Epidermal melanocyte (primary cell): ENCODE measurements at regions not wholly inside any gene's neighbourhood (a gene's known extent, or its start where the extent isn't known, plus 50 kb on each side); places are given as distances from the start of the nearest gene placed in this dataset.

Experiments
- DNase-seq: peaks from one replicate; pipeline ENCODE4 v3.0.0; 2011; ENCODE audit warnings: low spot score; ENCODE audit not compliant: insufficient read length

DNA sequence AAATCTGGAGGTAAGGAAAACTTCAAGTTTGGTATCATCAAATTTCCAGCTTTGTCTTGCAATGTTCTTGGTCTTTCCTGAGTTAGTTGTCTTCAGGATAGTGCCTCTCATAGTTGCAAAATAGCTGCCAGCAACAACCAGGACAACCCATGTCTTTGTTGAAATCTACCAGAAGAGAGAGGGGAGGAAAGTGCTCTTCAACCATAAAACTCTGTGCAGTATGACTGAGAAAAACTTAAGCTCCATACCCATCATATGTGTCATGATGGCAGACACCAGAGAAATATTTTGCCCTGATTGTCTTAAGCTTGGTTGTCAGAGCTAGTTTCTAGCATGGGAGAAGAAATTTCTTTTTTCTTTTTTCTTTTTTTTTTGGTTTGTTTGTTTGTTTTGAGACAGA, 103.3 kb downstream of the SPRY2 start:
- no peak for DNase-seq

DNA sequence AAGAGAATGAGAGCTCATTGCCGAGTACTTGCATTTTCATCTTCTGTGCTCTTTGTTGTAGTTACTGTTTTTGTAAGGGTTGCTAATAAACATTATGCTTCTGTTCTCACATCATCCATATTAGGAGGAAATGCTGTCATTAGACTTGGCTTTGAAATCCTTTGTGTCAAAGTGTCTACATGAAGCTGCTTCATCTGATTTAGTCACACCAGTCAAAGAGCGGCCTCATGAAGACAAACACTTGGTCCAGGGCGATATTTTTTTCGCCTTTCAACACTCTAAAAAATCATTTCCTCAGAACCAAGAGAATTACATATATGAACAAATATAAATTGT, 105.0 kb downstream of the SPRY2 start:
- DNase-seq: no peak

DNA sequence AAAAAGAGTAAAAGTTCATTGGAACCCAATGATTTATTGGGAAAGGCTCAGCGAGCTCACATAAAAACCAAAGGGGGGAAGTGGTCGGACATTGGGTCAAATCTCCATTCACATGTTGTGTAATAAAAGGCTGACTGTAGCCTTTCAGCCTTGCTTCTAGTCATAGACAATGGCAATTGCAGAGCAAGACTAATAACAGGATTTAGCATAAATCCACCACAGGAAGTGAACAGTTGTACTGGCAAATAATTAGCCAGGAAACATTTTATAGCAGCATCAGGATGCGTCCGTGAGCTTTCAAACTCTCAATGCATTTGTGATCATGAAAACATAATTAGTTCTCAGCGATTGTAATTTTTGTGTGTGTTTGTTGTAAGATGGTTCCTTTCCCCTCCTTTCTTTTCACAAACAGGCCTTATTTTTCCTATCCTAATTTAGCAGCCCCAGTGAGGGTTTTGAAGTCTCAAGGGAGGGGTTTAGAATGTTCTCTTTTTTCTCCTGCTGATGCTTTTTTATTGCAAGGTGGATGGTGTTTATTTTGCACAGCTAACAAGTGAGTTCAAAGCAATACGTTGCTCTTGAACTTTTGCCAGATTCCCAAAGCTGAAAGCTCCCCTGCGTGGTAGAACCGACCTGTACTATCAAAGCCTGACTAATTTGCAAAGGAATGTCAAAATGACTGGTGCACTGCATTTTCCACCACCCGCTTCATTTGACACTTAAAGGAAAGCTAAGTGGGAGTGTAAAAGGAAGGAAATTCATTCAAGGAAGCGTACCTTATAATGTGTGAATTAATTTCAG, 105.6 kb downstream of the SPRY2 start:
- DNase-seq: no peak

DNA sequence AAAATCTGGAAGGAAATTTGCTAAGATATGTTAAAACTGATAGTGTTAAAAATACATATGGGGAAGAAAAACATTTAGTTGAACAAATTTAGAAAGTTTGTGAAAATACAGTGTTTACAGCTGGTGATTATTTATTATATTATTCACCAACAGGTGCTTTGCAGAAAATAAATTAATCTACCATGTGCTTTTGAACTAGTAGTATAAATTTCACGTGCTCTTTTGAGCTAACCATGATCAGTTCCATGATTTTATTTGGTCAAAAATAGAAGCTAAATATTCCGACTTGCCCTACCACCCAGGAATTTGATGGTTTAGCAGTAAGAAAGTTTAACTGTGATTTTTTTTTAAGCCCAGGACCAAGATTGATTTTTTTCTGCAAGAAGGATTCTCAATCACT, 113.3 kb downstream of the SPRY2 start:
- no peak for DNase-seq

DNA sequence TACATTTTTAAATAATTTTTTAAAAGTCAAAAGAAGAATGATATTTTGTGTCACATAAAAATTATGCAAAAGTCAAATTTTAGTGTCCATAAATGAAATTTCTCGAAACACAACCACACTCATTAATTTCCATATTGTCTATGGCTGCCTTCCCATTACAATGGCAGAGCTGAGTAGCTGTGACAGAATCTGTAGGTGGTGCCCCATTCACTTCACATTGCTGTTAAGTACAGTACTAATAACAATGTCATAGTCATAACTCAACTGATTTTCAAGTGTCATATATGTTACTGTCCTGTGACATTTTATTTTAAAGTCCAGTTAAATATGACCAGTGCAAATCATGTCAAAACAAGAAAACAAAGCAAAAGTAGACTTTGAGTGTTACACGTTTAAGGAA, 114.3 kb downstream of the SPRY2 start:
- DNase-seq: no peak

DNA sequence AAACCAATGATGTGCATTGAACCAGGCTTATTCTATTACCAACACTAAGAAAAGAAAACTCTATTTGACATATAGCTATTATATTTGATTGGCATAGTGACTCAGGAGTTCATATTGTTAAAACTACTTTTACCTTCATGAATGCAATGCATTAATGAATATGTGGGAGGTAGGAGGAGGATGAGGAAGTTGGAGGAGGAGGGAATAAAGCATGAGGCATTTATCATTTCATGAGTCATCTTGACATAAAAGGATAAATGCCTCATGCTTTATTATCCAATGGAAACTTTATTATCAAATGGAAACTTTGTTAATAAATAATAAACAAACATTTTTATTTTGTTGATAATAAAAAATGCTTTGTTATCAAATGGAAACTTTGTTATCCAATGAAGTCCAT, 116.5 kb downstream of the SPRY2 start:
- no peak for DNase-seq

DNA sequence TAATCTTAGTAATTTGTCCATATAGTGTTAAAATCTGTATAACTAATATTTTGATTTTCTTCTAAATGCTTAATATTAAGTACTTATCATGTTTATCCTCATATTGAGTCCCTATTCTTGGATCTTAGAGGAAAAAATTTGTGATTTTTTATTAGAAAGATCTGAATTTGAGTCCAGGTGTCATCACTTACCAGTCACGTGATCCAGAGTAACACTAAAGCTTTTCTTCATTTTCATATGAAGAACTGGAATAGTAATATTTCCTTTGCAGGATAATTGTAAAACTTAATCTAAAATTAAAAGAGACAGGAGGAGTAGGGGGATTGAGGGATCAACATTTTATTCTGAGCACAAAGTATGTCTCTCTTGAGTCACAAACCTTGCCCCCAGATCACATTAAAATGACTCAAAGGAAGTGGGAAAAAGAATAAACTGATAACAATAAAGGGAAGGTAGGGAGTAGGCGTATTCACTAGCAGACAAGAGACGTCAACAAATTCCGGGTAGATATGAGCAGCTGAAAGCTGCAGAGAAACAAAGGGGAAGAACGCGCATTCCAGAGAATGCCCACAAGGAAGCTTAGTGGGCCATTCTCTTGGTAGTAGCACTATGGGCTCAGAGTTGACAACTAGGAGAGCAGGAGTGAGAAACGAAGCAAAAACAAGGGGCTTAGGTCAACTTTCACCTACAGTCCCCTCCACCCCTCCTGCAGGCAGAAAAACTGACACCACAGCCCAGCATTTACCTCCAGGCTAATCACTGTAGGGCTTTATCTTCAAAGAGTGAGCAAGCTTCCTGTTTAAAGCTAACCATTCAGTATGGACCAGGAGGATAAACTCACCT, 123.1 kb downstream of the SPRY2 start:
- no peak for DNase-seq

DNA sequence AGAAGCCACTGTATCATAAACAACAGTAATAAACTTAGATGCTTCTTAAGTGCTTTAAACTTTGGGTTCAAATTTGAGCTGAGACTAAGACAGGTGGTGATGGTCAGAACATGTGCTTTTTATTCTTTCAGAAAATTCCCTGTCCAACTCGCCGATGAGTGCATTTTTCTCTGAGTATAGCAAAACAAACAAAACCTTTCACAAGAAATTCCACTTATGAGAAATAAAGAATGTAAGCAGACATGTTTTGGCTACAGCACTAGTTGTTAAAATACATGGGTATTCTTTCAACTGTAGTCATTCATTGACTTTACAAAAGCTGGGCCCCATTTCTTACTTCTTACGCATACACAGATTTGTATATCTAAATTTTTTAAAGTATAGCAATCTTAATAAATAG, 125.6 kb downstream of the SPRY2 start:
- no peak for DNase-seq

DNA sequence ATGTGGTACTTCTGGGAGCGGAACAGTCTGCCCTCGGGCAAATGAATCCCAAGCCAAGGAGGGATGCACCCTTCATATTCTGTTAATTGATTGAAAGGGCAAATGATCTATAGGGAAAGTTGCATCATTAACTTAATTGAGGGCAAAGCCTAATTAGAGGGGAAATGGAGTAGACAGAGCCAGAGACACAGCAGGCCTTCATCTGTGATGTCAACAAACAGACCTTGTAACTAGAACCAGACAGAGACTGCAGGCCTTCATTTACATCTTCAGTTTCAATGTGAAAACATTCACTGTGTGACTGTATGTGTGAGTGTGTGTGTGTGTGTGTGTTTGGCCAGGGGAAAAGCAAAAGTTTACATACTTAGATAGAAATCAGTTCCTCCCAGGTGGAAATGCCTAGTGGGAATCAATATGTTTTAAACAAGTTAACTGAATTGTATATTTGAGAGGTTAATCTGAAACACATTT, 126.4 kb downstream of the SPRY2 start:
- DNase-seq: no peak

DNA sequence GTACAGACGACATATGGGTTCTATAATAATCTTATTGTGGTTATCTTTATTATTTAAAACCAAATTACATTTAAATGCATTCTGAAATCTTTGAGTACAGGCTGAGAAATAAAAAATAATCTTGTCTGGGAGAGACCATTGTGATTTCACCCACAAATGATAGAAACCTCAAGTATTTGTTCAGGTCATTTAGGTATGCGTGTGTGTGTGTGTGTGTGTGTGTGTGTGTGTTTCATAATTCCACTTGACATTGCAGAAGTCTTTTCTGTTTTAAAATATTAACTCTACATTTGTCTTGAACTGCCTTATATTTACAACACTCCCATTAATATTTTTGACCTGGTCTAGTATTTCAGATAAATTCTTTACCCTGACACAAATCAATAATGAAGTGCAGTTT, 126.9 kb downstream of the SPRY2 start:
- DNase-seq: no peak

DNA sequence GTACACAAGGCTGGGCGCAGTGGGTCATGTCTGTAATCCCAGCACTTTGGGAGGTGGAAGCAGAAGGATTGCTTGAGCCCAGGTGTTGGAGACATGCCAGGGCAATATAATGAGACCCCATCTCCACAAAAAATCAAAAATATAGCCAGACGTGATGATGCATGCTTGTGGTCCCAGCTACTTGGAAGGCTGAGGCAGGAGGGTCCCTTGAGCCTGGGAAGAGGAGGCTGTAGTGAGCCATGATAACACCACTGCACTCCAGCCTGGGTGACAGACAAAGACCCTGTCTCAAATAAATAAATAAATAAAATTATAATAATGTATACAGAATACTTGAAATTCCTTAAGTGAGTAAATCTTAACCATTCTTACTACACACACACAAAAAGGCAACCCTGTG, 127.7 kb downstream of the SPRY2 start:
- no peak for DNase-seq

DNA sequence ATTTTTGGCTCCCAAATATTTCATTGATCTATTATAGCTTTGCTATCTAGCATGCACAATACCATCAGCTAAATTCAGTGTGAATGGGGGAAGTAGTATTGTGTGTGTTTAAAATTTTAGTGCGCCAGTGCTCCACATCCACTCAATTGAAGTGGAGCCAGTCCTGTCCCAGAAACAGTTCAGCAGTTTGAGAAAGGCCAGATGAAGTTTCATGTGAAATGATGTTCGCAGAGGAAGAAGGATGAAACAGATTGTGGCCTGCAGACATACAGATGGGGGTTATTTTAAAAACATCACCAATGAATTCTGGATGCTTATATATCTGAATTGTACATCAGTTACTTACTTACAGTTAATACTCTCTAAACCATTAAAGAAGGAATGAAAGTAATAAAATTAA, 129.4 kb downstream of the SPRY2 start:
- no peak for DNase-seq

DNA sequence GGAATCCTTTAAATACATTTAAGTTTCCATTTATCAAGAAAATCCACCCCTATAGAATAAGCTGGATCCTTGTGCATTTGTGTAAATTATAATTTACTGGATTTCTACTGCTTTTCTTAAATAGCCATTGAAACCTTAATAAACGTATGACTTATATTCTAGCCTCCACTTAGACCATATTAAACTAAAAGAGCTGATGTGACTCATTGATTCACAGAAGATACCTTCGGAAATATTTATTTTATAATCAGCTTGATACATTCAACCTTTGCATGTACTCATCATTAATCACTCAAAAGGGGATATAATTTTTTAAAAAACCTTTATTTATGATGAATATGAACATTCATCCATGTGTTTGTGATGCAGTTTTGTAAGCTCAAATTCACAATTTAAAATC, 136.3 kb downstream of the SPRY2 start:
- no peak for DNase-seq

DNA sequence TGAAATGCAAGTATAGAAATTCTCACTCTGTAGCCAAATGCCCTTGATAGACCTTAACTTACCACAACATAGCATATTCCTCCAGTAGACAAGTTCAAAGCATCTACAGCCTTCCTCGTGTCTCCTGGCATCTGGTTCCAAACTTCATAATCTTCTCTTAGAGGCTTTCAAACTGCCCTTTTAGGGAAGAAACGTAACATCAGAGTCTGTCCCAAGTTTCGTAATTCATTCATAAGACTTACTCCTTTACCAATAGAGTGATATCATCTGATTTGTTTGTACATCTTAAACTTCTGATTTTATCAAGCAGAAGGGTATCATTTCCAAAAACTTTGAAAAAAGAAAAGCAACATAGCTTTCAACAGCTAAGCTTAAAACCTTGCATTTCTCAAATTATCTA, 137.4 kb downstream of the SPRY2 start:
- DNase-seq: no peak

DNA sequence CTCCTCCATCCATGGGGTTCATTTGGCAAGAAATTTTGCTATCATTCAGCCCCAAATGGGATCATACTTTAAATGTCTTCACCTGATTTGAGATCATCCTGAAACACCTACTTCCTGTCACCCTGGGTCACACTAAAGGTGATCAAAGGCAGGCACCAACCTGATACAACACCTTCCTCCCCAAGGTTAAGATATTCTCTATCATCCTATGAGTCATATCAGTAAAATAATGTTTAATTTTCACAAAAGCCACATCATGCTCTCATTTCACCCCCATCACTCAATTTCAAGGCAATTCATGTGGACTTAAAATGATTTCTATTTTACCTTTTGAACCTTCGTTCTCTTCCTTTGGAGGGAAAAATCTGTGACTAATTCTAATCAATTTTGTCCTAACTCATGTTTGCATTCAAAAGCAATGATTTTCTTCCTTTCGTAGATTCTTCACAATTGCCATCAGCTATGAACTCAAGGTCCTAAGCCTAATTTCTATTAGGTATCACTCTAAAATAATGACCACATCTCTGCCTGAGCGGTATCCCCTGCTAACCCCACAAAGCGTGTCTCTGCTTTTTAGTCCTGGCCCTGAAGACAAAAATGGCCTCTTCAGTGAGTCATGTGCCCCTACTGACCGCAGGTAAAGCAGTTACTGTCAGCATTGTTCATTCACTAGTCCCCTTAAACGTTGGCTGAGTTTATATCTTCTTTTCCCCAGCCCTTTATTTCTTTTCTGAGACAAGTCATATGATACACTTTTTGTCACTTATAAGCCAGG, 139.0 kb downstream of the SPRY2 start:
- no peak for DNase-seq

DNA sequence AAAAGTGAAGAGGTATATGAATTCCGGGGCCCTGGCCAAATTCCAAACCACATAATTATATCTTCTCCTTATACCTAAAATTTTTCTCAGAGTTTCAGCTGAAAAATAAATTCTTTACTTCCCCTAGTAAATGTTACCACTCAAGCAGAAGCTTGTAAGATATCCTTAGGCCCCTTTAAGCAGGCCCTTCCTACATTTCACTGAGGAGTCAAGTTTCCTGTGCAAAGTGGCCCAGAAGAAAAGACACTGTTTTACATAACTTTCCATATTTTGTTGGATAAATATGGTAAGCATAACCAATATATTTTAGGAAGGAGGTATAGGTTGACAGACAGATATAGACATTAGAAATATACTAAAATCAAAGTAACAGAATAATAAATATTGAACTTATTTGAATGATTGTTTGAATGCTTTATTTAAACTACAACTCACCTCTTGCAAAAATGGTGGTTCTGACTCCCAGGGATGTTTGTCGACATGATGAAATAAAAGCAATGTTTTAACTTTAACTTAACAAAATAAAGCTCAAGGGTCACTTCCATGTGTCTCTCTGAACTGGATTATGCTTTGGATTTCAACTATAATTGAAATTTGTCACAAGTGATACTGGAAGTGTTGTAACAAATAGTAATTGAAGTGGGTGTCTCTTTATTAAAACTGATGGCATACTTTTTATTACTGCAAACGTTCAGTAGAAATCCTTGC, 141.2 kb downstream of the SPRY2 start:
- DNase-seq: no peak

DNA sequence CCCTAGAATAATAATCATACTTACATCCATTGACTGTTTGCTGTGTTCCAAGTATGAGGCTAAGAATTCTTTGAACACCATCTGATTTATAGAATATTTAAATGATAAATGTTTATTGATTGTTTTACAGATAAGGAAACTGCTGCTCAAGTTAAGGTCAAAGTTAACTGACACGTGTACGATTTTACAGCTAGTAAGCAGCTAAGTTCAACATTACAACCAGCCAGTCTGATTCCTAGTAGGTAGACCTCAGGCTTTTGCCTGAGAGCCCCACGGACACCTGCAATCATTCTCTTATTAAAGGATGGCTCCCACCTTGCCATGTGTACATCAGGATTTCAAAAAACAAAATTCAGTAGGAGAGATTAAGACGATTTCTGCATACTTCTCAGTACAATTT, 141.9 kb downstream of the SPRY2 start:
- DNase-seq: no peak

DNA sequence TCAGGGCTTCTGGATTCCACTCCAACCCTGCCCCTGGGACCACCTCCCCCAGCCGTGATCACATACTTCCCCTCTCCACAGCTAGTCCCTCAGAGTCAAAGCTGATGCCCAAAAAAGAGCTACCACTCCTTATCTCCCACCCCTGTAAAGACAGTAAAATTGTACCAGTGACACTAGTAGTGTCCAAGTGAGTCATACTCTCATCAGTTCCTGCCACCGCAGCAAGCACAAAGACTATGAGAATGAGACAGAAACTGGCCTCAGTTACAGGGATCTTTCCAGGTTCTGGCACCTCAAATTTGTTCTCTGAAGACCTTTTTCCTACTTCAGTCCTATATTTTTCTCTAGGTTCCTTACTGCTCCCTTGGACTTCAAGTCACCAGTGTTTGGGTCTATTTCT, 144.2 kb downstream of the SPRY2 start:
- DNase-seq: no peak

DNA sequence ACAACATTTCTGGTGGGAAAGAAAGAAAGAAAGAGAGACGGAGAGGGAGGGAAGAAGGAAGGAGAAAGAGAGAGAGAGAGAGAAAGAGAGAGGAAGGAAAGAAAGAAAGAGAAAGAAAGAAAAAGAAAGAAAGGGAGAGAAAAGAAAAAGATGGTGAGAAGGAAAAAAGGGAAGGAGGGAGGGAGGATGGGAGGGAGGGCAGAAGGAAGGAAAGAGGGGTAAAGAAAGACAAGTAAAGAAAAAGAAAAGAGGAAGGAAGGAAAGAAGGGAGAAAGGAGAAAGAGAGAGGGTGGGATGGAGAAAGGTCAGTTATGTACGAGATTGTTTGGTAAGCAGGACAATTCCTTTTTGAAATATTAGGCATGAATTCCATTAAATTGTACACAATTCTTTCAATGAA, 145.3 kb downstream of the SPRY2 start:
- no peak for DNase-seq

DNA sequence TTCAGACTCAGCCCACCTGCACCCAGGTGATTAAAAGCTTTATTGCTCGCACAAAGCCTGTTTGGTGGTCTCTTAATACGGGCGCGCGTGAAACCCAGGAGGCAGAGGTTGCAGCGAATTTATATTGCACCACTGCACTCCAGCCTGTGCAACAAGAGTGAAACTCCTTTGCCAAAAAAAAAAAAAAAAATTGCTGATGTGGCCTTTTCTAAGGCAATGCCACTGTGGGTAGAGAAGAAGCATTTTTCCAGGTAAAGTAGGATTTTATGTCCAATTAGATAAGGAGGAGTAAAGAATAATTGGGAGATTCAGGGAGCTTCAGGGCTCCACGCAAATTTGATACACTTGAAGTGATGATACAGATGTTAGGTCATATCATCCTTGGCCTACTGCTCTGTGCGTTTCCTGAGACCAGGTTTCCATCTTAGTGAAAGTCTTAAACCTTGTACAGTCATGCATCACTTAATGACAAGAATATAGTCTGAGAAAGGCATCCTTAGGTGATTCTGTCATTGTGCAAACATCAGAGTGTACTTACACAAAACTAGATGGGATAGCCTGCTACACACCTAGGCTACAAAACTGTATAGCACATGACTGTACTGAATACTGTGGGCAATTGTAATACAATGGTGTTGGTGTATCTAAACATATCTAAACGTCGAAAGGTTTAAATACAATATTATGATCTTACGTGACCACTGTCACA, 150.9 kb downstream of the SPRY2 start:
- DNase-seq: no peak
